H1 (cell line): ENCODE measurements at regions not wholly inside any gene's neighbourhood (a gene's known extent, or its start where the extent isn't known, plus 50 kb on each side); places are given as distances from the start of the nearest gene placed in this dataset.

Experiments
- CTCF ChIA-PET: fragments of 300-600 bp; sonication (Branson Sonifier 250); formaldehyde crosslinking; loops from one replicate; lab custom pipeline; 2021; ENCODE audit not compliant: partially characterized antibody; lab: Charles Lee
- POLR2A ChIA-PET: fragments of 300-600 bp; sonication (Branson Sonifier 250); formaldehyde crosslinking; loops from one replicate; lab custom pipeline; 2021; ENCODE audit warnings: inconsistent platforms; ENCODE audit not compliant: partially characterized antibody; lab: Charles Lee
- DNase-seq, 2 experiments: peaks; one replicate each; pipeline versions ENCODE4 v3.0.0 to v3.0.0-alpha.2; 2010 to 2022; ENCODE audit warnings: low spot score in 2 of 2, low read depth in 1 of 2, mixed read lengths in 1 of 2
- FAIRE-seq: peaks from 2 replicates; lab custom pipeline; 2011; peaks lifted over from hg19 to GRCh38; lab: Jason Lieb, UNC
- H2AFZ ChIP-seq: 2 replicates; pipeline ENCODE4 v1.8.1; 2012; ENCODE audit warnings: low read length, inconsistent platforms
- H2AK5ac ChIP-seq: 2 replicates; pipeline ENCODE4 v1.6.1; 2013; ENCODE audit warnings: low read depth, low read length
- H2BK120ac ChIP-seq: replicated peaks from 2 replicates; pipeline ENCODE3; 2013; ENCODE audit warnings: low read depth, low read length, inconsistent platforms
- H2BK12ac ChIP-seq: 2 replicates; pipeline ENCODE4 v1.6.1; 2013; ENCODE audit warnings: low read depth, low read length
- H2BK15ac ChIP-seq: 2 replicates; pipeline ENCODE4 v1.6.1; 2013; ENCODE audit warnings: low read length
- H2BK20ac ChIP-seq: 2 replicates; pipeline ENCODE4 v1.6.1; 2013; ENCODE audit warnings: low read length
- H2BK5ac ChIP-seq: 2 replicates; pipeline ENCODE4 v1.6.1; 2013; ENCODE audit warnings: low read depth, low read length
- H3K14ac ChIP-seq: 2 replicates; pipeline ENCODE4 v1.6.1; 2013; ENCODE audit warnings: inconsistent platforms; ENCODE audit not compliant: insufficient read length
- H3K18ac ChIP-seq: 2 replicates; pipeline ENCODE4 v1.6.1; 2013; ENCODE audit warnings: low read length; ENCODE audit errors: extremely low read depth
- H3K23ac ChIP-seq: 2 replicates; pipeline ENCODE4 v1.6.1; 2013; ENCODE audit warnings: inconsistent platforms; ENCODE audit not compliant: insufficient read length
- H3K23me2 ChIP-seq: 2 replicates; pipeline ENCODE4 v1.6.1; 2013; ENCODE audit warnings: low read depth, low read length
- H3K27ac ChIP-seq: 2 replicates; pipeline ENCODE4 v1.6.1; 2011; ENCODE audit warnings: low read depth, low read length, inconsistent platforms
- H3K27me3 ChIP-seq, 4 experiments: replicated peaks in 1 of 4; 1 replicate in 1 of 4; 2 replicates in 3 of 4; pipeline versions ENCODE4 v1.6.1 to v1.8.1; 2011 to 2013; ENCODE audit warnings: low read length in 3 of 4, mild to moderate bottlenecking in 3 of 4, inconsistent platforms in 2 of 4, mixed read lengths in 2 of 4, moderate library complexity in 1 of 4; ENCODE audit not compliant: control insufficient read depth in 3 of 4, insufficient read depth in 3 of 4; ENCODE audit errors: extremely low read depth in 1 of 4
- H3K36me3 ChIP-seq, 4 experiments: 2 replicates each; pipeline versions ENCODE4 v1.6.1 to v1.8.1; 2011 to 2013; ENCODE audit warnings: mild to moderate bottlenecking in 4 of 4, low read length in 3 of 4, moderate library complexity in 2 of 4, control low read depth in 1 of 4, inconsistent platforms in 1 of 4; ENCODE audit not compliant: insufficient read depth in 4 of 4, control insufficient read depth in 2 of 4
- H3K4ac ChIP-seq: replicated peaks from 2 replicates; pipeline ENCODE3; 2013; ENCODE audit warnings: low read length, low read depth, mixed read lengths, inconsistent platforms; ENCODE audit not compliant: insufficient read length
- H3K4me1 ChIP-seq, 4 experiments: replicated peaks in 1 of 4; 1 replicate in 1 of 4; 2 replicates in 3 of 4; pipeline versions ENCODE4 v1.6.1 to v1.8.1; 2011 to 2013; ENCODE audit warnings: low read length in 3 of 4, inconsistent platforms in 2 of 4, mixed read lengths in 1 of 4; ENCODE audit not compliant: insufficient read depth in 4 of 4, control insufficient read depth in 3 of 4
- H3K4me2 ChIP-seq, 2 experiments: 2 replicates each; pipeline versions ENCODE4 v1.6.1 to v1.8.1; 2011 to 2013; ENCODE audit warnings: low read depth in 2 of 2, low read length in 2 of 2, control low read depth in 1 of 2, inconsistent platforms in 1 of 2, mild to moderate bottlenecking in 1 of 2; ENCODE audit not compliant: insufficient read depth in 1 of 2
- H3K4me3 ChIP-seq, 4 experiments: fragments of 200-600, 300-600 bp in 1 of 4; sonication (generic), shearing (Covaris generic), sonication (Bioruptor Twin) in 1 of 4; 2 replicates each; pipeline versions ENCODE4 v1.5.1 to v1.8.1; 2011 to 2016; ENCODE audit warnings: low read length in 4 of 4, low read depth in 3 of 4, control low read depth in 2 of 4, inconsistent platforms in 2 of 4, mild to moderate bottlenecking in 2 of 4, mixed read lengths in 1 of 4, moderate library complexity in 1 of 4; ENCODE audit not compliant: insufficient read depth in 2 of 4; ENCODE audit errors: extremely low read depth in 1 of 4
- H3K56ac ChIP-seq: replicated peaks from 2 replicates; pipeline ENCODE3; 2013; ENCODE audit warnings: low read depth, mild to moderate bottlenecking, mixed read lengths, low read length, inconsistent platforms; ENCODE audit not compliant: insufficient read length
- H3K79me1 ChIP-seq: 2 replicates; pipeline ENCODE4 v1.6.1; 2013; ENCODE audit warnings: low read depth, low read length, control low read depth
- H3K79me2 ChIP-seq, 2 experiments: 2 replicates each; pipeline versions ENCODE4 v1.6.1 to v1.8.1; 2012 to 2013; ENCODE audit warnings: low read length in 2 of 2, mild to moderate bottlenecking in 2 of 2, inconsistent platforms in 1 of 2; ENCODE audit not compliant: insufficient read depth in 2 of 2, control insufficient read depth in 1 of 2
- H3K9ac ChIP-seq, 4 experiments: replicated peaks in 1 of 4; 1 replicate in 1 of 4; 2 replicates in 3 of 4; pipeline versions ENCODE4 v1.6.1 to v1.8.1; 2011 to 2013; ENCODE audit warnings: low read depth in 3 of 4, low read length in 3 of 4, control low read depth in 2 of 4, mild to moderate bottlenecking in 2 of 4, moderate library complexity in 2 of 4, inconsistent platforms in 1 of 4; ENCODE audit errors: extremely low read depth in 1 of 4
- H3K9me3 ChIP-seq, 2 experiments: 2 replicates each; pipeline versions ENCODE4 v1.6.1 to v1.8.1; 2012 to 2013; ENCODE audit warnings: mild to moderate bottlenecking in 2 of 2, moderate library complexity in 2 of 2, control low read depth in 1 of 2, inconsistent platforms in 1 of 2, low read depth in 1 of 2, low read length in 1 of 2, mixed read lengths in 1 of 2; ENCODE audit not compliant: insufficient read depth in 2 of 2
- H4K20me1 ChIP-seq, 2 experiments: replicated peaks in 1 of 2; 2 replicates each; pipeline versions ENCODE3 to v1.8.1; 2011 to 2013; ENCODE audit warnings: inconsistent platforms in 2 of 2, low read length in 2 of 2, mild to moderate bottlenecking in 1 of 2; ENCODE audit not compliant: insufficient read depth in 2 of 2, control insufficient read depth in 1 of 2
- H4K5ac ChIP-seq: 2 replicates; pipeline ENCODE4 v1.6.1; 2013; ENCODE audit warnings: low read length, low read depth, mixed read lengths, inconsistent platforms; ENCODE audit not compliant: insufficient read length
- H4K8ac ChIP-seq: 2 replicates; pipeline ENCODE4 v1.8.0; 2013; ENCODE audit warnings: mild to moderate bottlenecking, moderate library complexity, low read length, inconsistent platforms; ENCODE audit not compliant: insufficient read depth; ENCODE audit errors: extremely low read depth
- H4K91ac ChIP-seq: replicated peaks from 2 replicates; pipeline ENCODE3; 2013; ENCODE audit warnings: low read length, mixed read lengths, inconsistent platforms; ENCODE audit not compliant: insufficient read length
- BRCA1 ChIP-seq: IDR thresholded peaks from 2 replicates; pipeline ENCODE4 v1.6.1; 2012; ENCODE audit warnings: low read depth, low read length, improper control_type of control experiment
- WGBS, 2 experiments: shearing (Covaris generic) in 1 of 2; methylation state at CpG; one replicate each; pipeline versions ENCODE4 v1.1.6 to v1.1.7; 2013 to 2015; ENCODE audit warnings: low lambda C conversion rate in 2 of 2, mixed read lengths in 2 of 2, inconsistent platforms in 1 of 2, low coverage in 1 of 2, missing lambda C conversion rate in 1 of 2; ENCODE audit not compliant: insufficient replicate concordance in 2 of 2, insufficient coverage in 1 of 2, insufficient read length in 1 of 2; ENCODE audit errors: extremely low coverage in 1 of 2, missing lambda C conversion rate in 1 of 2; 5-methylcytosine and 5-hydroxymethylcytosine counted together

DNA sequence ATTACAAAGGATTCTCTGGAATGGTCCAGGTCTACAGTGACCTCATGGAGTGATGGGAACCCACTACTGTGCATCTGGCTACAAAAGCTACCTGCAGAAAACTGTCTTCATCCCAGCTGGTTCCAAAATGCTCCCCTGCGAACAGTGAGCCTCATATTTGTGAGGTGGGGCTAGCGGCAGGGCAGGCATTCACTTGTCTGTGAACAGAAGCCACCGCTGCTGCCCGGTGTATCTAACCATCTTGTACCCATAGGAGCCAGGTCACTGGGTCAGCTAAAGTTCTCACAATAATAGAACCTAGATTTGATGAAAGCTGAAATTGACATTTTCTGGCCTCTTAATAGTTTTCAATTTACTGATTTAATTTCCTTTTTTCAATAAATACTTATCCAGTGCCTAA is 150.7 kb downstream of the KLF13 start:
- 93% methylated on average over 4 of the region's 4 CpGs; no CpG with 5 or more reads in 1 of the 2 experiments for WGBS, 2 experiments
- Histone ChIP-seq H3K4me1 (peaks cover 0 to 5% (median 0%) of the 10 kb centered on the region in 4 experiments; a peak in 2 of 7 replicates), H4K20me1 (peaks cover 0 to 1% of the 10 kb centered on the region in 2 experiments), H3K79me2 (no peaks in the 10 kb centered on the region), H2AFZ (no peak overlapping the region), H3K9me3 (no peaks in the 10 kb centered on the region), H2BK5ac (no peak overlapping the region), H2AK5ac (no peak overlapping the region), H4K91ac (no peak overlapping the region), H3K9ac (no peak overlapping the region), H3K27me3 (peaks cover 7 to 11% (median 9%) of the 10 kb centered on the region in 4 experiments), H2BK15ac (no peak overlapping the region), H3K4ac (no peak overlapping the region), H3K4me3 (no peak overlapping the region), H3K4me2 (no peak overlapping the region), H3K18ac (no peak overlapping the region), H3K14ac (no peak overlapping the region), H3K27ac (no peak overlapping the region), H4K8ac (no peak overlapping the region), H2BK20ac (no peak overlapping the region), H3K36me3 (no peaks in the 10 kb centered on the region), H3K23ac (no peak overlapping the region), H3K56ac (no peak overlapping the region), H3K79me1 (no peaks in the 10 kb centered on the region), H2BK120ac (no peak overlapping the region), H2BK12ac (no peak overlapping the region), H3K23me2 (no peaks in the 10 kb centered on the region), H4K5ac (no peak overlapping the region)
- CTCF ChIA-PET: interaction anchor here (1.1 to 10.6 kb wide), 7 partner anchors 11 to 42 kb away, joined by 3 to 105 read pairs (median 8); no protein-coding TSS in a partner anchor
- no peak for DNase-seq
- TF ChIP-seq BRCA1: no peak
- POLR2A ChIA-PET: no interaction called here
- FAIRE-seq: no peak
